ENCODE measurements at regions not wholly inside any gene's neighbourhood (a gene's known extent, or its start where the extent isn't known, plus 50 kb on each side); places are given as distances from the start of the nearest gene placed in this dataset.

DNA sequence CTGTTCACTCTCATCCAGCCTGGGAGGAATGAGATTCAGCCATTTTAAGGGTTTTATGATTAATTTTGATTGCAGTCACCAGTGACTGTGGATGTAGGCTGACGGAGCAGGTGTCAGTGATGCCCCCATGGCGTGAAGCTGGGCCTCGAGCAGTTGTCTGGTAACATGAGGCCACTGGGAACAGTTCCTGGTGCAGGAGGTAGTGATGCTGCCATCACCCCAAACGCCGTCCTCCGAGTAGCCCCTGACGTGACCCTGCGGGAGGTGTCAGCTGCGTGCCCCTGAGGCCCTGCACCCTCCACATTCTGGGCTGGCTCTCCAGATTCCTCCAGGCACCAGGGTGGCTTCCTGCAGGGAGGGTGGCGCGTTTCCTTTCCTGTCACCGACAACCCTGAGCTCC, 277.2 kb downstream of the TEX29 start:
- TF ChIP-seq, protein P1, sequence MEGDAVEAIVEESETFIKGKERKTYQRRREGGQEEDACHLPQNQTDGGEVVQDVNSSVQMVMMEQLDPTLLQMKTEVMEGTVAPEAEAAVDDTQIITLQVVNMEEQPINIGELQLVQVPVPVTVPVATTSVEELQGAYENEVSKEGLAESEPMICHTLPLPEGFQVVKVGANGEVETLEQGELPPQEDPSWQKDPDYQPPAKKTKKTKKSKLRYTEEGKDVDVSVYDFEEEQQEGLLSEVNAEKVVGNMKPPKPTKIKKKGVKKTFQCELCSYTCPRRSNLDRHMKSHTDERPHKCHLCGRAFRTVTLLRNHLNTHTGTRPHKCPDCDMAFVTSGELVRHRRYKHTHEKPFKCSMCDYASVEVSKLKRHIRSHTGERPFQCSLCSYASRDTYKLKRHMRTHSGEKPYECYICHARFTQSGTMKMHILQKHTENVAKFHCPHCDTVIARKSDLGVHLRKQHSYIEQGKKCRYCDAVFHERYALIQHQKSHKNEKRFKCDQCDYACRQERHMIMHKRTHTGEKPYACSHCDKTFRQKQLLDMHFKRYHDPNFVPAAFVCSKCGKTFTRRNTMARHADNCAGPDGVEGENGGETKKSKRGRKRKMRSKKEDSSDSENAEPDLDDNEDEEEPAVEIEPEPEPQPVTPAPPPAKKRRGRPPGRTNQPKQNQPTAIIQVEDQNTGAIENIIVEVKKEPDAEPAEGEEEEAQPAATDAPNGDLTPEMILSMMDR (IDR thresholded peaks at IDR 0.05; ENCODE audit: insufficient read depth, low read length, poor library complexity, severe bottlenecking): no peak
- TF ChIP-seq EZH2phosphoT487 (conservative IDR thresholded peaks at IDR 0.05; ENCODE audit: low read length): no peak
